AG10803 (cell line): ENCODE measurements at regions not wholly inside any gene's neighbourhood (a gene's known extent, or its start where the extent isn't known, plus 50 kb on each side); places are given as distances from the start of the nearest gene placed in this dataset.
"Not testable (repeated sequence)": the region's sequence is repeated elsewhere in the genome, so short reads cannot be mapped to it uniquely, and the experiment has no call there.

Source experiments
- DNase-seq: peaks from one replicate; pipeline ENCODE4 v3.0.0; 2010; ENCODE audit warnings: low read depth
- H3K4me3 ChIP-seq: 2 replicates; pipeline ENCODE4 v1.5.1; 2011; ENCODE audit warnings: mild to moderate bottlenecking, low read length, control low read depth
- CTCF ChIP-seq: conservative IDR thresholded peaks from 2 replicates; pipeline ENCODE4 v1.5.1; 2011; ENCODE audit warnings: mild to moderate bottlenecking, low read length, control low read depth, inconsistent platforms

DNA sequence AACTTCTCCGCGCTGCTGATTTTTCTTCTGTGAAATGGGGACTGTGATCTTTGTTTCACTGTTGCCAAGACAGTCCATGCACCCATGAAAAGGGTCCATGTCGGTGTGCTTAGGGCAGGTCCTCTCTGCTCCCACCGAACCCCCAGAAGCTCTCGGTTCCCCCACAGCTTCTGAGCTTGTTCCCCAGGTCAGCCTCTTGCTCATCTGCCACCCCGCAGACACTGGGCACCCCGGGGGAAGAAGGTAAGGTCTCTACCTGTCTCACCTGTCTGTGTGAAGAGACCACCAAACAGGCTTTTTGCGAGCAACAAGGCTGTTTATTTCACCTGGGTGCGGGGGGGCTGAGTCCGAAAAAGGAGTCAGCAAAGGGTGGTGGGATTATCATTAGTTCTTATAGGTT is 66.2 kb upstream of the NANOS1 start:
- no peak for TF ChIP-seq CTCF
- DNase-seq, result no peak
- H3K4me3 ChIP-seq, result no peak overlapping the region

DNA sequence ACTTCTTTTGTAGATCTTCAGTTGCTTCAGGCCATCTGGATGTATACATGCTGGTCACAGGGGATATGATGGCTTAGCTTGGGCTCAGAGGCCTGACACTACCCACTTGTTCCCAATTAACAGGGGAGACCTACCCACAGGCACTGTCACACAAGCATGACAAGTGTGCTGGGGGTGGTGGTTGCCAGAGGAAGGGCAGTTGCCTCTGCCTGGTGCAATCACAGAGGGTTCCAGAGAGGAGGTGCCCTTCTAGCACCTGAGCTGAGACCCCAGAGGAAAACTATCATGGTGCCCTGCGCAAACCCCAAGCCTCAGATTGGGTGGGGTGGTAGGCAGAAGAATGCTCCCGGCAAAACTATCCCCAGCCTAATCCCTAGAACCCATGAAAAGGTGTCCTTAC is 65.6 kb upstream of the NANOS1 start:
- H3K4me3 ChIP-seq, result no peak overlapping the region
- TF ChIP-seq CTCF, result no peak
- DNase-seq, result no peak

- not testable (repeated sequence) for DNase-seq, H3K4me3 ChIP-seq
Observed at GRCh38 chr10:118964476-118964875, 65.0 kb upstream of the NANOS1 start.

DNA sequence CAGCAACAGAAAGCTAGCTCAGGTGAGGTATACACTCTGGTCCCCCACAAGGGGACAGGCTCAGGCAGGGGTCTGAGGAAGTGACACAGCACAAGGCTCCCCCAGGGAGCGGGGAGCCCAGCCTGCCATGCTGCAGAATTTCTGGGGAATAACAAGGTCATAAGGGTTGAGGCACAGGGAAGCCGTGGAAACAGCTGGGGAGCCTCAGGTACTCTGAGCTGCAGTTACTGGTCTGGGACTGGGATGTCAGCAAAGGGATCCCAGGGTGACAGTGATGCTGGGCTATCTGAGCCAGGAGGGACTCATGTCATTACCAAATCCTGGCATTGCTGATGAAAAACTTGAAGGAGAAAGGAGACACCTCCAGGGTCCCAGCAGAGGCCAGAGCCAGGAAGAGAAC is 64.4 kb upstream of the NANOS1 start:
- TF ChIP-seq CTCF, result no peak
- no peak overlapping the region for H3K4me3 ChIP-seq
- DNase-seq, result no peak

DNA sequence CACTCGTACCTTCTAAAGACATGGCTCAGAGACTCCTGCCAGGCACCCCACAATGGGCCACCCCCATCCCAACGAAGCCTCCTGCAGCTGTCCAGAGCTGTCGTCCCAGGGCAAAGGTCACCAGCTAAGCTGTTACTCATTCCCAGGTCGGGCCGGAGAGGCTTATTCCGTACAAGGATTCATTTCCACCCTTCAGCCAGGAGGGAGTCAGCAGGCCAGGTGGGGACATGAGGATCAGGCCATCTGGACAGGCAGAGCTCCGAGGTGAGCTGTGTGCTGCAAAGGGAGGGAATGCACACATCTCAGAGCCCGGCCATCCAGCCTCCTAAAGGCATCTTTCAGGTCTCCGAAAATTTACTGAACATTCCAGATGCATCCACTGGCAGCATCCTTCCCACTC is 63.9 kb upstream of the NANOS1 start:
- no peak for TF ChIP-seq CTCF
- DNase-seq, result no peak
- no peak overlapping the region for H3K4me3 ChIP-seq

DNA sequence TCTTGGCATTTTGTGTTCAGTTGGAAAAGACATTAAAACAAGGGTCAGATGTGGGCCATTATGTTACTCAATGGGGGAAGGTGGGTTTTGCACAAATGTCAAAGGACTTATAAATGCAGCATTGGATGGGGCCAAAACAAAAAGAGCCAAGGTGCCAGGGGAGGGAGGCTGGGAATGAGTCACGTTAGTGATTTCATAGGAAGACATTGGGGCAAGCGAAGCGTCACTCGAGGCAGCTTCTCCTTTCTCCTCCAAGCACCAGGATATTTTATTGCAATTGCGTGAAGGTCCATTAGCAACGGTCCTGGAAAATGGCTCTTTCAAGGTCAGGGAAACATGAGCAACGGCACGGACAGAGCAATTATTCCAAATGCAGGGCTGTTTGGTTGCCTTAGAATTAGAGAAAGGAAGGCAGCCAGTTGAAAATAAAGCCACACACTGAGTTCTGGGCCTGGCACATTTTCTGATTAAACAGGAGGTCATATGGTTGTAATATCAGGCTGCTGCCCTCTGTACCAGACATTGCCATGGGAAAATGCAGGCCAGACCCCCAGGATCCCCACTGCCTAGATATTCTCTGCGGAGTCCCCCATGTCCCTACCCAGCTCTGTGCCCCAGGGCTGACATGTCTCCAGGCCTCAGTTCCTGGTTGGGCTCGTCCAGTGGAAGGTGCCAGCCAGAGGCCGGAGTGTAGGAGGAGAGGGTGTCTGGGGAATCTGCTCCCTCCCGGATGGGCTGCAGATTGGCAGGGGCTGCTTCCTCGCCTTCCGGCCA is 63.3 kb upstream of the NANOS1 start:
- peak; percentile 58 for DNase-seq
- H3K4me3 ChIP-seq, result no peak overlapping the region
- no peak for TF ChIP-seq CTCF

- H3K4me3 ChIP-seq, result no peak overlapping the region
- no peak for DNase-seq
- TF ChIP-seq CTCF, result no peak
Observed at GRCh38 chr10:118966850-118967125, 62.7 kb upstream of the NANOS1 start.

- H3K4me3 ChIP-seq, result no peak overlapping the region
- TF ChIP-seq CTCF, result no peak
- DNase-seq, result no peak
Observed at GRCh38 chr10:118967160-118967559, 62.4 kb upstream of the NANOS1 start.
